HAP-1 (cell line): ENCODE measurements at regions not wholly inside any gene's neighbourhood (a gene's known extent, or its start where the extent isn't known, plus 50 kb on each side); places are given as distances from the start of the nearest gene placed in this dataset.
A peak's percentile ranks its signal among the peaks of the same experiment; 100 is the strongest.

Experiments used
- DNase-seq, 2 experiments: peaks; one replicate each; pipeline ENCODE4 v3.0.0-alpha.2; 2016 to 2020; ENCODE audit warnings: low spot score in 2 of 2
- H3K27me3 ChIP-seq: fragments of 250-450 bp; sonication (Bioruptor Pico); 2 replicates; pipeline ENCODE4 v1.5.1; 2020; ENCODE audit warnings: low read depth, mild to moderate bottlenecking, moderate library complexity
- H3K36me3 ChIP-seq: fragments of 250-450 bp; sonication (Bioruptor Pico); replicated peaks from 2 replicates; pipeline ENCODE4 v1.5.1; 2020; ENCODE audit warnings: mild to moderate bottlenecking
- H3K4me1 ChIP-seq: fragments of 250-450 bp; sonication (Bioruptor Pico); 2 replicates; pipeline ENCODE4 v1.5.1; 2020; ENCODE audit warnings: mild to moderate bottlenecking
- H3K4me3 ChIP-seq: fragments of 250-450 bp; sonication (Bioruptor Pico); 2 replicates; pipeline ENCODE4 v1.5.1; 2020; ENCODE audit warnings: mild to moderate bottlenecking, moderate library complexity
- H3K9me3 ChIP-seq: fragments of 250-450 bp; sonication (Bioruptor Pico); 2 replicates; pipeline ENCODE4 v1.5.1; 2020; ENCODE audit warnings: mild to moderate bottlenecking, moderate library complexity
- in situ Hi-C: fragments of 300-500 bp; cut with MboI; formaldehyde crosslinking; loops from 3 replicates; pipeline ENCODE4 v1.14.3; 2020; ENCODE audit warnings: low sequenced_read_pairs, inconsistent platforms, mixed read lengths

GRCh38 chr5:167753725-167754490 is 537.5 kb upstream of the WWC1 start:
- no peaks in the 10 kb centered on the region for H3K36me3 ChIP-seq
- no peaks in the 10 kb centered on the region for H3K4me1 ChIP-seq
- in situ Hi-C loops: no loop called here
- DNase-seq: no peak
- H3K4me3 ChIP-seq: no peak overlapping the region
- H3K27me3 ChIP-seq: no peaks in the 10 kb centered on the region; the same call in 1 of the 2 replicates
- no peaks in the 10 kb centered on the region for H3K9me3 ChIP-seq

GRCh38 chr5:167754501-167755021 is 536.9 kb upstream of the WWC1 start:
- H3K9me3 ChIP-seq: no peaks in the 10 kb centered on the region
- H3K4me1 ChIP-seq: no peaks in the 10 kb centered on the region
- no peaks in the 10 kb centered on the region; the same call in 1 of the 2 replicates for H3K27me3 ChIP-seq
- in situ Hi-C loops: no loop called here
- no peaks in the 10 kb centered on the region for H3K36me3 ChIP-seq
- no peak for DNase-seq
- H3K4me3 ChIP-seq: no peak overlapping the region

DNA sequence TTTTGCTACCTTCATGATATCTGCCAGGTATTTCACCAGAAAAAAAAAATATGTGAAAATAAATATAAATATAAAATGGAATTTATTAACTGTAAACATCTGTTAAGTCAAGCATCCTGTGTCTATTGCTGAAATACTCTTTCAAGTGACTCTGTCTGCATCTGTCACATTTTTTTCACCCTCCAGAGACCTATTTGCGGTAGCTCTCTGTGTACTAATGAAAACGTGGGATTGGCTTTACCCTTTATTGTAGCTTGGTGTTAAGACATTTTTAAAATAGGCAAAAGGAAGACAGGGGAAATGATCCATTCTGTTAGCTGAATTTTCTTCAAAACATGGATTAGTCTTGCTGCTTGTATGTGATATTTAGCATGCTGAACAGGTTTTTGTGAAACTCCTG is 536.0 kb upstream of the WWC1 start:
- Histone ChIP-seq H3K4me1 (no peaks in the 10 kb centered on the region), H3K27me3 (no peaks in the 10 kb centered on the region; the same call in 1 of the 2 replicates), H3K9me3 (no peaks in the 10 kb centered on the region), H3K4me3 (no peak overlapping the region), H3K36me3 (no peaks in the 10 kb centered on the region)
- DNase-seq: no peak
- in situ Hi-C loops: no loop called here

DNA sequence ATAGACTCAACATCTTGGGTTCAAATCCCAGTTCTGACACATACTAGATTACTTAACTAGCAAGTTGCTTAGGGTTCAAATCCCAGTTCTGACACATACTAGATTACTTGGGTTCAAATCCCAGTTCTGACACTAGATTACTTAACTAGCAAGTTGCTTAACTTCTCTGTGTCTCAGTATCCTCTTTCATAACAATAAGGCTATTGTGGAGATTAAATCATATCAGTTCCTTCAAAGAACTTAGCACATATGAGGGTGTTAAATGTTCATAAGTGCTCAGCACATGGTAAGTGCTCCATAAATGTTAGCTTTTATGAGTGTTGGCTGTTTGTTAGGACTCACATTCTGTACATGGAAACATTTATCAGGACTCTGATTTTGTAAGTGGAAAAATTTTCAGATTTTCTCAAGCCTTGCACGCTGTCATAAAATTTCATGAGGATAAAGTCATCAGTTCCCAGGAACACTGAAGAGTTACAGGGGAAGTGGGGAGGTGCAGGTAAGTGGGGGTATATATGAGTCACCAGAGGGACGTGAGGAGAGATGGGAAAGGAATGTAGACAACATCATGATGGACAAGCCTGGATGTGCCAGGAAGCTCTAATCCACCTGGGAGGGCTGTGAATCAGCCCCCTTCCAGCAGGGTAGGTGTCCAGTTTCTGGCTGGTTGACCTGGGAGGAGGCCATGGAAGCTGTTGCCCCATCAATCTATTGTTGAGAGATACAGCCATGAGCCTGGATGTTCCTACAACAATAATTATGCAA is 532.2 kb upstream of the WWC1 start:
- H3K9me3 ChIP-seq: no peaks in the 10 kb centered on the region
- H3K36me3 ChIP-seq: no peaks in the 10 kb centered on the region
- DNase-seq: no peak
- no peak overlapping the region for H3K4me3 ChIP-seq
- peaks cover 4% of the 10 kb centered on the region; the same call in 1 of the 2 replicates for H3K27me3 ChIP-seq
- in situ Hi-C loops: no loop called here
- no peaks in the 10 kb centered on the region for H3K4me1 ChIP-seq

GRCh38 chr5:167763772-167764171 is 527.7 kb upstream of the WWC1 start:
- Histone ChIP-seq H3K36me3 (no peaks in the 10 kb centered on the region), H3K27me3 (peaks cover 9% of the 10 kb centered on the region), H3K4me1 (peaks cover 4% of the 10 kb centered on the region; the same call in 1 of the 2 replicates), H3K9me3 (no peaks in the 10 kb centered on the region), H3K4me3 (no peak overlapping the region)
- no peak for DNase-seq
- in situ Hi-C loops: no loop called here

DNA sequence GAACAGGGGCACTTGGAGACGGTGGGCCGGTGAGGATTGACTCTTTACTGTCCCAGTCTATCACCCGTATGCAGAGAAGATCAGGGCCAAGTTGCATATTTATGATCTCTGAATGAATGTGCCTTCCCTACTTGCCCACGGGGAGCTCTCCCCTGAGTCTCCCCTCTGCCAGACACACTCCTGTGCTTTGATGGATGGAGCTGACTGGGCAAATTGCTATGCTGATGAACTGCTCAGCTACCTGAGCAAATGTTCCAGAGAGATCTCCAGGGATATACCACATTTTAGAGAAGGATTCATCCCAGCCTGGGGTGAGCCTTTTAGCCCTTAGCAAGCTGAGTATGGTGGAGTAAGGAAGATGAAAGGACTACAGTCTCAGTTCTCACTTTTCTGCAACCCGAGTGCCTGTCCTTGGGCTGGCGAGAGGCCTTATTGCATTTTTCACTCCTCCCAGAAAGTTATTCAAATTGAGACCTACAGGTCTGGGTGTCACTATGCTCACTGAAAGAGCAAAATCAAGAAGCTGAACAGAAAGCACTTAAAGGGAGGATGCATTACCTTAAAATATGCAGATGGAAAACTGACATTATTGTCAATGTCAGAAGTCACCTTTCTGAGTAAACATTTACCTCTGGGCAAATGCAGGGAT is 526.7 kb upstream of the WWC1 start:
- in situ Hi-C loops: no loop called here
- no peak for DNase-seq

DNA sequence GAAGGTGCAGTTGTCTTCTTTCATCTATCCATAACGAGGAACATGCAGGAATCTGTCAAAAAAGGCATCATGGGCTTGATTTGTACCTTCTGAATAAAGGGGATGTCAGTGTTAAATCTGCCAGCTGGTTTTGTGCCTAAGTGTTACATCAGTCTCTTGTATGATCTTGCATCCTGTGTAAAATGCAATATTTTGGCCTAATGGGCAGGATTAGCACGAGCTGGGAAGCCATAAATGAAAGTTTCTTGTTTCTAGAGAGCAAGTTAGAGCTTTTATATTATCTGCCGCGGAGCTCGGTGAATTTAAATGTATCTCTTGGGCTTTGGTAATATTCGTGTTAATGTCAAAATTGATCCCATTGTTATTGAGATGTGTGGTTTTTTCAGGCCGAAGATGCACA is 526.1 kb upstream of the WWC1 start:
- Histone ChIP-seq H3K36me3 (no peaks in the 10 kb centered on the region), H3K4me3 (no peak overlapping the region), H3K27me3 (peaks cover 9% of the 10 kb centered on the region), H3K4me1 (peaks cover 4% of the 10 kb centered on the region; the same call in 1 of the 2 replicates), H3K9me3 (no peaks in the 10 kb centered on the region)
- in situ Hi-C loops: no loop called here
- DNase-seq: peak in 1 of 2 experiments; percentile 32

More for the DNA sequence above, 526.7 kb upstream of the WWC1 start:
- peaks cover 9% of the 10 kb centered on the region for H3K27me3 ChIP-seq
- no peak overlapping the region for H3K4me3 ChIP-seq
- no peaks in the 10 kb centered on the region for H3K9me3 ChIP-seq
- H3K4me1 ChIP-seq: peaks cover 4% of the 10 kb centered on the region; the same call in 1 of the 2 replicates
- no peaks in the 10 kb centered on the region for H3K36me3 ChIP-seq

GRCh38 chr5:167766957-167767356 is 524.5 kb upstream of the WWC1 start:
- H3K36me3 ChIP-seq: no peaks in the 10 kb centered on the region
- H3K4me1 ChIP-seq: peaks cover 4% of the 10 kb centered on the region; the same call in 1 of the 2 replicates
- H3K27me3 ChIP-seq: peaks cover 17% of the 10 kb centered on the region
- no peak overlapping the region for H3K4me3 ChIP-seq
- no peaks in the 10 kb centered on the region for H3K9me3 ChIP-seq
- in situ Hi-C loops: no loop called here
- no peak for DNase-seq

- peaks cover 17% of the 10 kb centered on the region for H3K27me3 ChIP-seq
- peaks cover 4% of the 10 kb centered on the region; the same call in 1 of the 2 replicates for H3K4me1 ChIP-seq
- no peaks in the 10 kb centered on the region for H3K9me3 ChIP-seq
- DNase-seq: no peak
- in situ Hi-C loops: no loop called here
- H3K36me3 ChIP-seq: no peaks in the 10 kb centered on the region
- no peak overlapping the region for H3K4me3 ChIP-seq
Measured at GRCh38 chr5:167767795-167768194, 523.6 kb upstream of the WWC1 start.

GRCh38 chr5:167769846-167770413 is 521.5 kb upstream of the WWC1 start:
- Histone ChIP-seq H3K36me3 (no peaks in the 10 kb centered on the region), H3K9me3 (no peaks in the 10 kb centered on the region), H3K4me3 (no peak overlapping the region), H3K4me1 (peaks cover 4% of the 10 kb centered on the region; the same call in 1 of the 2 replicates), H3K27me3 (peaks cover 12% of the 10 kb centered on the region)
- in situ Hi-C loops: no loop called here
- DNase-seq: no peak

GRCh38 chr5:167770461-167770860 is 521.0 kb upstream of the WWC1 start:
- DNase-seq: no peak
- no peak overlapping the region for H3K4me3 ChIP-seq
- in situ Hi-C loops: no loop called here
- peaks cover 12% of the 10 kb centered on the region for H3K27me3 ChIP-seq
- H3K4me1 ChIP-seq: peaks cover under 1% of the 10 kb centered on the region; the same call in 1 of the 2 replicates
- H3K9me3 ChIP-seq: no peaks in the 10 kb centered on the region
- no peaks in the 10 kb centered on the region for H3K36me3 ChIP-seq

GRCh38 chr5:167771571-167771970 is 519.9 kb upstream of the WWC1 start:
- in situ Hi-C loops: no loop called here
- no peaks in the 10 kb centered on the region for H3K4me1 ChIP-seq
- H3K9me3 ChIP-seq: no peaks in the 10 kb centered on the region
- peaks cover 12% of the 10 kb centered on the region for H3K27me3 ChIP-seq
- no peaks in the 10 kb centered on the region for H3K36me3 ChIP-seq
- H3K4me3 ChIP-seq: no peak overlapping the region
- no peak for DNase-seq

DNA sequence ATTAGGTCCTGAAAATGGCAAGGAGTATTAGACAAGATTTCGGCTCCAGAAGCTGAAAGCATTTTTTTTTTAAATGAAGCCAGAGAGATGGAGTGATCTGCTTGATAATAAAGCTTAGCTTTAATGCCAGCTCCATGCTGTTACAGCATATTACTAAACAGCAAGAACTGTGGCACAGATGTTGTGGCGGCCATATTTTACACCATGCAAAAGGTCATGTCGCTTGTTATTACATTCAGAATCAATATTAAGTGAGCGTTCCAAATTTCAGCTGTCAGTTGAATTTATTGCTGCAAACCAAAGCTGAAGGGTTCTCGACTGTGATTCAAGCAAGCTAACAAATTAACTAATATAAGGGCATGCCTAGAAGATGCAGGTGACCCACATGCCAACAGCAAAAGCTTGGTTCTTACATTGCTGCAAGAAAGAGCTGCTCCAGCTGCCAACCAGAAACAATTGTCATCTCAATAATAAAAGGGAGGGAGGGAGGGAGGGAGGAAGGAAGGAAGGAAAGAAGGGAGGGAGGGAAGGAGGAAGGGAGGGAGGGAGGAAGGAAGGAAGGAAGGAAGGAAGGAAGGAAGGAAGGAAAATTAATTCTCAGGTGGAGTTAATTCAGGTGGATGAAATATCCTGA is 517.7 kb upstream of the WWC1 start:
- in situ Hi-C loops: no loop called here

More for the DNA sequence above, 517.7 kb upstream of the WWC1 start:
- Histone ChIP-seq H3K4me3 (no peak overlapping the region), H3K9me3 (no peaks in the 10 kb centered on the region), H3K4me1 (no peaks in the 10 kb centered on the region), H3K36me3 (no peaks in the 10 kb centered on the region), H3K27me3 (peaks cover 10% of the 10 kb centered on the region)
- DNase-seq: no peak
